Epithelial cell of esophagus (primary cell): ENCODE measurements at regions not wholly inside any gene's neighbourhood (a gene's known extent, or its start where the extent isn't known, plus 50 kb on each side); places are given as distances from the start of the nearest gene placed in this dataset.

ENCODE experiments used
- DNase-seq: peaks from one replicate; pipeline ENCODE4 v3.0.0; 2010; ENCODE audit warnings: low read depth
- H3K4me3 ChIP-seq: 2 replicates; pipeline ENCODE4 v1.5.1; 2011; ENCODE audit warnings: mild to moderate bottlenecking, low read length, control low read depth
- CTCF ChIP-seq: IDR thresholded peaks from 2 replicates; pipeline ENCODE4 v1.5.1; 2011; ENCODE audit warnings: low read depth, mild to moderate bottlenecking, low read length, control low read depth, inconsistent platforms; ENCODE audit not compliant: insufficient read depth; ENCODE audit errors: missing control alignments

GRCh38 chr7:126378642-126379041 lies 874.1 kb downstream of the GRM8 start:
- DNase-seq, result no peak
- no peak for TF ChIP-seq CTCF
- H3K4me3 ChIP-seq, result no peak overlapping the region

DNA sequence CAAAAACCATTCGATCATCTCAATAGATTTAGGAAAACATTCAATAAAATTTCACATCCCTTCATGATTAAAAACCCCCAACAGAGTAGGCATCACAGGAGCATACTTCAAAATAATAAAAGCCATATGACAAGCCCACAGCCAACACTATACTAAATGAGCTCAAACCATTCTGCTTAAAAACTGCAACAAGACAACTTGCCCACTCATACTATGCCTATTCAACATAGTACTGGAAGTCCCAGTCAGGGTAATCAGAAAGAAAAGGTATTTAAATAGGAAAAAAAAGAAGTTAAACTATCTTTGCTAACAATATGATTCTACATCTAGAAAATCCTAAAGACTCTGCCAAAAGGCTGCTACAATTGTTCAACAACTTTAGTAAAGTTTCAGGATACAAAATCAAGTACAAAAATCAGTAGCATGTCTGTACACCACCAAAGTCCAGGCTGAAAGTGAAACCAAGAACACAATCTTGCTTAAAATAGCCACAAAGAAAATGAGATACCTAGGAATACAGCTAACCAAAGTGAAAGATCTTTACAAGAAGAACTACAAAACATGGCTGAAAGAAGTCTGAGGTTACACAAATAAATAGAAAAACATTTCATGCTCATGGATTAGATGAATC lies 882.6 kb downstream of the GRM8 start:
- TF ChIP-seq CTCF, result no peak
- DNase-seq, result no peak
- H3K4me3 ChIP-seq, result no peak overlapping the region

DNA sequence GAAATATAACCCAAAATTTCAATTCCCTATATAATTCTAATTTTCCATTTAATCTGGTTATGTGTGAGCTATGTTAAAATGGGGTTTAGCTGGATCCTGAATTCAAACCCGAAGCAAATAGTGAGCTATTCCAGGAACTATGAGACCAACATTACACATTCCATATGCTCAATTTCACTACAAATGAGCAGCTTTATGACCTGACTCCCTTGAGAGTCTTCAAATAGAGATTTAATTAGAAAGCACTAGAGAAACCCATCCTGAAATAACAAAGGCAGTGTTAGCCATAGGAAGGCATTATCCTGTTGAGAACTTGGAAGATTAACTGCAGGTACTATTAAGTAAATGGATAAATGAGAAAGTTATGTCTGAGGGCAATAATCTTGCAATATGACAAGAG lies 890.0 kb downstream of the GRM8 start:
- no peak for TF ChIP-seq CTCF
- H3K4me3 ChIP-seq, result no peak overlapping the region
- no peak for DNase-seq

DNA sequence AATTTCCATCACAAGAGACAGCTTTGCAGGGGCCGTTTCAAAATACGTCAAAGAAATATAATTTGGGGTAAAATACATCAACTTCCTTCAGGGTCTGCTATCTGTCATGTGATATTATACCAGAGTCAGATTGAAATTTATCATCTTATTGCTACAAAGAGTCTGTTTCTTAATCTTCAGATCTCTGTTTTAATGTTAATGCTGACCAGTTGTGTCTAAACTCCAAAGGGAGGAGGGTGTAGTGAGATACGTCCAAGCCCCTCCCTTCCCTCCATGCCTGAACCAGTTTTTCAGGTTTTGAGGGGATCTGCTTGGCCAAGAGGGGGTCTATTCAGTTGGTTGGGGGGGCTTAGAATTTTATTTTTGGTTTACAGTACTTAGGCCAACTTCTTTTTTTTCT lies 891.6 kb downstream of the GRM8 start:
- no peak overlapping the region for H3K4me3 ChIP-seq
- TF ChIP-seq CTCF, result no peak

GRCh38 chr7:126339813-126340212 lies 912.9 kb downstream of the GRM8 start:
- TF ChIP-seq CTCF, result no peak
- no peak overlapping the region for H3K4me3 ChIP-seq
- DNase-seq, result no peak

More for the DNA sequence above, 891.6 kb downstream of the GRM8 start:
- DNase-seq, result no peak

- TF ChIP-seq CTCF, result no peak
- DNase-seq, result peak; percentile 48
- no peak overlapping the region for H3K4me3 ChIP-seq
Observed at GRCh38 chr7:126305671-126306070, 947.1 kb downstream of the GRM8 start.

DNA sequence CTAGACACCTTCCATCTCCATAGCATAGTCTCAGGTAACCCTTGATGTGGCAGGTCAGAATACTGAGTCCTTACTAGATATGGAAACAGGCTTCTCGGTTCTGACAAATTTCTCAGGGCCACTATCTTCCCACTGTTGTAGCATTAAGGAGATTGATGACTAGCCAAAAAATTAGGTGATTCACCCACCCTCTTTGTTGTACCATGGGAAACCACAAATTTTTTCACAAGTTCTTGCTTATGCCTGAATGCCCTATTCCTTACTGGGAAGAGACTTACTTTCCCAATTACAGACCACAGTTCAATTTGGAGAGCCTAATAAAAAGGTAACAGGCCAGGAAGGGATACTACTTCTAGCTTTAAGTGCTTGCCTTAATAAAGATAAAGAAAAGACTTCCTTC lies 948.8 kb downstream of the GRM8 start:
- DNase-seq, result peak; percentile 30
- no peak for TF ChIP-seq CTCF
- no peak overlapping the region for H3K4me3 ChIP-seq
